ENCODE measurements at regions not wholly inside any gene's neighbourhood (a gene's known extent, or its start where the extent isn't known, plus 50 kb on each side); places are given as distances from the start of the nearest gene placed in this dataset.

- no peak overlapping the region for H3K9ac ChIP-seq (ENCODE audit: insufficient read depth in 1 of 2, low read depth in 2 of 2, low read length in 2 of 2)
- BruUV-seq (replicated peaks): no TSS peak
- no peak for FAIRE-seq
- H3K4me2 ChIP-seq (ENCODE audit: insufficient read depth, low read length): no peak overlapping the region
- no peaks in the 10 kb centered on the region for H3K36me3 ChIP-seq (ENCODE audit: control insufficient read depth, insufficient read depth, low read length)
- no peak for TF ChIP-seq E2F5 (CRISPR knock-in tag; IDR thresholded peaks at IDR 0.05)
- TF ChIP-seq CCNT2 (IDR thresholded peaks at IDR 0.05; ENCODE audit: borderline replicate concordance, extremely low read depth, insufficient read length, low read depth, low read length): no peak
- no peak for TF ChIP-seq ZNF75A (CRISPR knock-in tag; IDR thresholded peaks at IDR 0.05)
- TF ChIP-seq JUND (IDR thresholded peaks at IDR 0.05; ENCODE audit: borderline replicate concordance, low read depth, low read length): no peak
- TF ChIP-seq JUND (tag; IDR thresholded peaks at IDR 0.05; ENCODE audit: borderline replicate concordance, low read depth, low read length): no peak
- no peak for TF ChIP-seq TEAD1 (CRISPR knock-in tag; IDR thresholded peaks at IDR 0.05)
- no peak for TF ChIP-seq C11orf30 (IDR thresholded peaks at IDR 0.05; ENCODE audit: low read depth)
- TF ChIP-seq CREBBP (IDR thresholded peaks at IDR 0.05; ENCODE audit: low read depth, low read length): no peak
- no peak for TF ChIP-seq KDM1A (IDR thresholded peaks at IDR 0.05)
- TF ChIP-seq GTF2B (IDR thresholded peaks at IDR 0.05; ENCODE audit: extremely low read depth, insufficient read length): no peak
- TF ChIP-seq SMARCB1 (IDR thresholded peaks at IDR 0.05; ENCODE audit: insufficient read length, low read depth): no peak
- no peak for TF ChIP-seq ELK1 (CRISPR knock-in tag; IDR thresholded peaks at IDR 0.05)
- no peak for TF ChIP-seq NFATC3 (IDR thresholded peaks at IDR 0.05)
- no peak for TF ChIP-seq ZNF699 (CRISPR knock-in tag; IDR thresholded peaks at IDR 0.05; ENCODE audit: insufficient replicate concordance)
- TF ChIP-seq E2F8 (IDR thresholded peaks at IDR 0.05; ENCODE audit: low read depth, partially characterized antibody): no peak
- TF ChIP-seq CBX5 (IDR thresholded peaks at IDR 0.05; ENCODE audit: borderline replicate concordance, low read depth): no peak
- no peak for TF ChIP-seq ZNF655 (CRISPR knock-in tag; IDR thresholded peaks at IDR 0.05)
- TF ChIP-seq LARP7 (IDR thresholded peaks at IDR 0.05): no peak
- no peak for TF ChIP-seq PTTG1 (tag; IDR thresholded peaks at IDR 0.05; ENCODE audit: low read depth)
- H3K4me1 ChIP-seq (replicated peaks in 1 of 2; ENCODE audit: control insufficient read depth in 2 of 2, insufficient read depth in 2 of 2, low read length in 2 of 2): no peaks in the 10 kb centered on the region
- no peak overlapping the region for H3K27ac ChIP-seq (ENCODE audit: extremely low read depth, low read depth, low read length)
- no peaks in the 10 kb centered on the region for H3K79me2 ChIP-seq (ENCODE audit: control insufficient read depth, insufficient read depth, low read length)
- H3K9me3 ChIP-seq (replicated peaks; ENCODE audit: control insufficient read depth, insufficient read depth, low read depth, low read length): no peaks in the 10 kb centered on the region
- H3K27me3 ChIP-seq (ENCODE audit: control insufficient read depth in 2 of 2, insufficient read depth in 2 of 2, low read length in 2 of 2): no peaks in the 10 kb centered on the region
- ChIA-PET POLR2A (no interaction called here), CTCF (ENCODE audit: low intra/inter-chr PET ratio) (no interaction called here)
- intact Hi-C loops (cut with micrococcal nuclease): no loop called here
- no peak overlapping the region for H3K4me3 ChIP-seq
- no peak for ATAC-seq
- no peaks in the 10 kb centered on the region for H3K9me1 ChIP-seq (ENCODE audit: control insufficient read depth, insufficient read depth, low read length)
- no peak overlapping the region for H2AFZ ChIP-seq (ENCODE audit: low read depth, low read length)
- in situ Hi-C loops (cut with MboI): no loop called here
- peak in 1 of 4 experiments; percentile 5 for DNase-seq (ENCODE audit: extremely low read depth in 1 of 4, low spot score in 3 of 4)
- no peaks in the 10 kb centered on the region for H4K20me1 ChIP-seq (replicated peaks; ENCODE audit: control insufficient read depth, insufficient read depth, low read length)
Observed at GRCh38 chr11:26805001-26805400, 83.1 kb upstream of the SLC5A12 start.

Data from K562 (cell line).